AG09319 (cell line): ENCODE measurements at regions not wholly inside any gene's neighbourhood (a gene's known extent, or its start where the extent isn't known, plus 50 kb on each side); places are given as distances from the start of the nearest gene placed in this dataset.

Experiments
- DNase-seq: peaks from one replicate; pipeline ENCODE4 v3.0.0-alpha.2; 2010; ENCODE audit warnings: low read depth; ENCODE audit errors: extremely low read depth
- CTCF ChIP-seq: IDR thresholded peaks from 2 replicates; pipeline ENCODE4 v1.5.1; 2011; ENCODE audit warnings: low read depth, mild to moderate bottlenecking, inconsistent platforms, low read length, moderate library complexity

- TF ChIP-seq CTCF, result no peak
- no peak for DNase-seq
These were observed 1120.5 kb upstream of the RAG2 start for GRCh38 chr11:37718431-37718999.

- DNase-seq, result no peak
- no peak; the same call in none of the 2 replicates for TF ChIP-seq CTCF
These were observed 1114.2 kb upstream of the RAG2 start for GRCh38 chr11:37712251-37712650.

GRCh38 chr11:37710031-37710430 is 1112.0 kb upstream of the RAG2 start:
- no peak for DNase-seq
- no peak for TF ChIP-seq CTCF

GRCh38 chr11:37704791-37705190 is 1106.8 kb upstream of the RAG2 start:
- no peak for DNase-seq
- no peak for TF ChIP-seq CTCF

GRCh38 chr11:37699644-37700043 is 1101.6 kb upstream of the RAG2 start:
- TF ChIP-seq CTCF, result no peak
- no peak for DNase-seq

- no peak for TF ChIP-seq CTCF
- no peak for DNase-seq
These were observed 1097.2 kb upstream of the RAG2 start for GRCh38 chr11:37695283-37695682.

- DNase-seq, result no peak
- no peak for TF ChIP-seq CTCF
These were observed 1091.9 kb upstream of the RAG2 start for GRCh38 chr11:37689951-37690350.
